GM23248 (cell line): ENCODE measurements at regions not wholly inside any gene's neighbourhood (a gene's known extent, or its start where the extent isn't known, plus 50 kb on each side); places are given as distances from the start of the nearest gene placed in this dataset.
A peak's percentile ranks its signal among the peaks of the same experiment; 100 is the strongest.

Source experiments
- DNase-seq: peaks from one replicate; pipeline ENCODE4 v3.0.0-alpha.2; 2015
- H2AFZ ChIP-seq: fragments of 200-600 bp; sonication (generic); 2 replicates; pipeline ENCODE4 v1.6.1; 2016; ENCODE audit warnings: antibody characterized with exemption
- H3F3A ChIP-seq: fragments of 200-600 bp; sonication (generic); 2 replicates; pipeline ENCODE4 v1.6.1; 2016; ENCODE audit warnings: mild to moderate bottlenecking, antibody characterized with exemption, mixed run types; ENCODE audit not compliant: insufficient read depth
- H3K27ac ChIP-seq: fragments of 200-600 bp; sonication (generic); 2 replicates; pipeline ENCODE4 v1.5.1; 2016; ENCODE audit warnings: mild to moderate bottlenecking
- H3K27me3 ChIP-seq: fragments of 200-600 bp; sonication (generic); replicated peaks from 2 replicates; pipeline ENCODE4 v1.6.1; 2016; ENCODE audit warnings: mild to moderate bottlenecking; ENCODE audit not compliant: insufficient read depth
- H3K36me3 ChIP-seq: fragments of 200-600 bp; sonication (generic); 2 replicates; pipeline ENCODE4 v1.6.1; 2016; ENCODE audit warnings: low read depth, mild to moderate bottlenecking
- H3K4me1 ChIP-seq: fragments of 200-600 bp; sonication (generic); 2 replicates; pipeline ENCODE4 v1.6.1; 2016; ENCODE audit warnings: mild to moderate bottlenecking; ENCODE audit not compliant: insufficient read depth
- H3K4me2 ChIP-seq: fragments of 200-600 bp; sonication (generic); one replicate; pipeline ENCODE4 v1.6.1; 2016; ENCODE audit warnings: mild to moderate bottlenecking; ENCODE audit not compliant: unreplicated experiment
- H3K4me3 ChIP-seq: fragments of 200-600 bp; sonication (generic); 2 replicates; pipeline ENCODE4 v1.5.1; 2016; ENCODE audit warnings: mild to moderate bottlenecking
- H3K79me2 ChIP-seq: fragments of 200-600 bp; sonication (generic); 2 replicates; pipeline ENCODE4 v1.6.1; 2016; ENCODE audit warnings: mild to moderate bottlenecking; ENCODE audit not compliant: insufficient read depth
- H3K9ac ChIP-seq: fragments of 200-600 bp; sonication (generic); 2 replicates; pipeline ENCODE4 v1.6.1; 2016; ENCODE audit warnings: mild to moderate bottlenecking
- H3K9me2 ChIP-seq: fragments of 200-600 bp; sonication (generic); 2 replicates; pipeline ENCODE4 v1.6.1; 2016; ENCODE audit warnings: mixed run types, mild to moderate bottlenecking, moderate library complexity; ENCODE audit not compliant: insufficient read depth
- H3K9me3 ChIP-seq: fragments of 200-600 bp; sonication (generic); one replicate; pipeline ENCODE4 v1.6.1; 2017; ENCODE audit warnings: low read depth
- H4K20me1 ChIP-seq: fragments of 200-600 bp; sonication (generic); 2 replicates; pipeline ENCODE4 v1.6.0; 2016; ENCODE audit not compliant: insufficient read depth
- EZH2 ChIP-seq: fragments of 200-600 bp; sonication (generic); IDR thresholded peaks from 2 replicates; pipeline ENCODE4 v1.6.1; 2018; ENCODE audit warnings: antibody characterized with exemption, mild to moderate bottlenecking; ENCODE audit not compliant: insufficient read depth, poor library complexity, severe bottlenecking
- EZH2phosphoT487 ChIP-seq: fragments of 200-600 bp; sonication (generic); IDR thresholded peaks from 2 replicates; pipeline ENCODE4 v1.6.1; 2018; ENCODE audit warnings: antibody characterized with exemption, moderate library complexity, mild to moderate bottlenecking, low read depth; ENCODE audit not compliant: insufficient read depth
- WGBS, 2 experiments: methylation state at CpG; one replicate each; pipeline ENCODE4 v1.1.6; 2015 to 2017; ENCODE audit warnings: low lambda C conversion rate in 2 of 2, low coverage in 1 of 2; ENCODE audit errors: missing lambda C conversion rate in 2 of 2; 5-methylcytosine and 5-hydroxymethylcytosine counted together
- in situ Hi-C: fragments of 300-500 bp; cut with MboI; formaldehyde crosslinking; loops from 2 replicates; pipeline ENCODE4 v1.15.0; 2020

DNA sequence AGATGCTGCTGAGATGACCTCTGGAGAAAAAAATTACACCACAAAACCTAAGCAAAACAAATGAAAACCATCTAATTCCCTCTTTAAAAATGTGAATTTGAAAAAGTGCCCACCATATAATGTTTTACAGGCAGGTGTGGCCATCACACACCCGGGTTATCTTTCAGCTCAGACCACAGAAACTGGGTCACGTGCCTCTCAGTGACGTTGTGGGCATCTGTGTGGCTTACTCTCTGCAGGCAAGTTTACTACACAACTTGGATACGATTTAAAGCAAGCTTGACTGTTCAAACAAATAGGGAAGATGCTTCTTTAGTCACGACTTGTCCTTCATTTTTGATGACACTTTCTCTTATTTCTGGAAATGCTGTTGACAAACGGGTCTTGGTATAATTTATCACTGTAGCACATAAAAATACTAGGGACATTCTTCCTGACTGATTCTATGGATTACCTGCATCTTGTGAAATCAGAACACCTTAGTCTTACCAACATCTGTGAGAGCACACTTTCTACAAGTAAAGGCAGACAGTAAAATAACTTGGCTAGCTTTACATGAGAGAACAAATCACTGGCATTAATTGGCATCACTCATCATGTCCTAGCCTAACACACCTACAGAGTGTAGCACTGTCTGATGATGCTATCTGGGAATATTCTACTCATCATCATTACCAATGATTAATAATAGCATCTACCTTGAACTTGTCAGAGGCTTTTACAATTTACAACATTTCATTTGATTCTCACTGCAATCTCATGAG lies 89.3 kb upstream of the EDEM3 start:
- Histone ChIP-seq H3K4me2 (no peak overlapping the region), H3K4me3 (no peak overlapping the region), H2AFZ (no peak overlapping the region), H3K27me3 (no peaks in the 10 kb centered on the region), H3K9ac (no peak overlapping the region), H3K4me1 (peaks cover 4% of the 10 kb centered on the region), H3K9me3 (no peaks in the 10 kb centered on the region), H3F3A (peaks cover 5% of the 10 kb centered on the region), H3K36me3 (no peaks in the 10 kb centered on the region), H3K27ac (no peak overlapping the region), H4K20me1 (no peaks in the 10 kb centered on the region), H3K79me2 (no peaks in the 10 kb centered on the region), H3K9me2 (no peaks in the 10 kb centered on the region)
- DNase-seq = no peak
- in situ Hi-C loops = no loop called here
- 63 to 68% methylated on average over 6 of the region's 6 CpGs for WGBS, 2 experiments
- TF ChIP-seq EZH2 (no peak), EZH2phosphoT487 (no peak)

- Histone ChIP-seq H3K36me3 (no peaks in the 10 kb centered on the region), H4K20me1 (no peaks in the 10 kb centered on the region), H3K4me2 (no peak overlapping the region), H3K79me2 (no peaks in the 10 kb centered on the region), H2AFZ (no peak overlapping the region), H3K27ac (no peak overlapping the region), H3K9ac (no peak overlapping the region), H3K9me3 (no peaks in the 10 kb centered on the region), H3F3A (peaks cover 34% of the 10 kb centered on the region), H3K9me2 (no peaks in the 10 kb centered on the region), H3K4me1 (peaks cover 27% of the 10 kb centered on the region), H3K4me3 (no peak overlapping the region), H3K27me3 (no peaks in the 10 kb centered on the region)
- TF ChIP-seq EZH2phosphoT487 (no peak), EZH2 (no peak)
- WGBS, 2 experiments = 93% methylated on average over 2 of the region's 2 CpGs
- in situ Hi-C loops = no loop called here
- DNase-seq = no peak
These were observed 85.9 kb upstream of the EDEM3 start for GRCh38 chr1:184840596-184840995.

DNA sequence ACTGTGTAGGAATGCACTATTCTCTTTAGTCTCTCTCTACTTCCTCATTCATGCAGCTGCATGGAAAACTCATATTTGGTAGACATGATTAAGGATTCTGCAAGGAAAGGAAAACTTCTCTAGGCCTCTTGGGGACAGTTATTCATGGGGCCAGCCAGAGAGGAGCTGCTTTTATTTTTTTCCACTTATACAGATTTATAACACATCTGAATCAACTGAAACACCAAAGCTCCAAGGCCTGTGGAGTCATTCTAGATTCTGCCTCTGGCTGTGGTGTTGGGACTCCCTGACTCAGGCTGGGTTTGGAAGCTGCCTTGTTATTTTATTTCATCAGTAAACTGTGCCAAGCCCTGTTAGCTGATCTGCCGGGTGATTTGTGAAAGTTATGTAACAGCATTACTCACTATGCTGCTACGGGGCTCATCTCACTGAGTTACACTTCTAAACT lies 83.9 kb upstream of the EDEM3 start:
- H2AFZ ChIP-seq = no peak overlapping the region
- no peaks in the 10 kb centered on the region for H3K36me3 ChIP-seq
- no peak for TF ChIP-seq EZH2
- TF ChIP-seq EZH2phosphoT487 = no peak
- DNase-seq = peak; percentile 99
- peaks cover 34% of the 10 kb centered on the region for H3F3A ChIP-seq
- H3K4me2 ChIP-seq = peak overlapping the region; percentile 73
- H3K9ac ChIP-seq = peak overlapping the region; percentile 38
- H3K4me3 ChIP-seq = peak overlapping the region; percentile 29
- H3K27ac ChIP-seq = peak overlapping the region; percentile 68
- H3K27me3 ChIP-seq = no peaks in the 10 kb centered on the region
- no peaks in the 10 kb centered on the region for H3K79me2 ChIP-seq
- H3K9me3 ChIP-seq = no peaks in the 10 kb centered on the region
- no peaks in the 10 kb centered on the region for H3K9me2 ChIP-seq
- no peaks in the 10 kb centered on the region for H4K20me1 ChIP-seq
- 0% methylated on average over 2 of the region's 2 CpGs for WGBS, 2 experiments
- in situ Hi-C loops = no loop called here
- peaks cover 27% of the 10 kb centered on the region for H3K4me1 ChIP-seq

- Histone ChIP-seq H3K9me3 (no peaks in the 10 kb centered on the region), H3K36me3 (no peaks in the 10 kb centered on the region), H3K27ac (0 out of 2 replicates have a peak overlapping the region, but pooled peaks have one; percentile 68), H3K9ac (no peak overlapping the region), H3K4me3 (no peak overlapping the region), H3K4me1 (peaks cover 27% of the 10 kb centered on the region), H3F3A (peaks cover 34% of the 10 kb centered on the region), H3K4me2 (peak overlapping the region; percentile 38), H3K9me2 (no peaks in the 10 kb centered on the region), H2AFZ (no peak overlapping the region), H4K20me1 (no peaks in the 10 kb centered on the region), H3K79me2 (no peaks in the 10 kb centered on the region), H3K27me3 (no peaks in the 10 kb centered on the region)
- 60 to 68% methylated on average over 6 of the region's 6 CpGs for WGBS, 2 experiments
- TF ChIP-seq EZH2phosphoT487 (no peak), EZH2 (no peak)
- in situ Hi-C loops = no loop called here
- no peak for DNase-seq
These were observed 82.6 kb upstream of the EDEM3 start for GRCh38 chr1:184836934-184837895.
